ENCODE measurements at regions not wholly inside any gene's neighbourhood (a gene's known extent, or its start where the extent isn't known, plus 50 kb on each side); places are given as distances from the start of the nearest gene placed in this dataset.
"Not testable (repeated sequence)": the region's sequence is repeated elsewhere in the genome, so short reads cannot be mapped to it uniquely, and the experiment has no call there.

DNA sequence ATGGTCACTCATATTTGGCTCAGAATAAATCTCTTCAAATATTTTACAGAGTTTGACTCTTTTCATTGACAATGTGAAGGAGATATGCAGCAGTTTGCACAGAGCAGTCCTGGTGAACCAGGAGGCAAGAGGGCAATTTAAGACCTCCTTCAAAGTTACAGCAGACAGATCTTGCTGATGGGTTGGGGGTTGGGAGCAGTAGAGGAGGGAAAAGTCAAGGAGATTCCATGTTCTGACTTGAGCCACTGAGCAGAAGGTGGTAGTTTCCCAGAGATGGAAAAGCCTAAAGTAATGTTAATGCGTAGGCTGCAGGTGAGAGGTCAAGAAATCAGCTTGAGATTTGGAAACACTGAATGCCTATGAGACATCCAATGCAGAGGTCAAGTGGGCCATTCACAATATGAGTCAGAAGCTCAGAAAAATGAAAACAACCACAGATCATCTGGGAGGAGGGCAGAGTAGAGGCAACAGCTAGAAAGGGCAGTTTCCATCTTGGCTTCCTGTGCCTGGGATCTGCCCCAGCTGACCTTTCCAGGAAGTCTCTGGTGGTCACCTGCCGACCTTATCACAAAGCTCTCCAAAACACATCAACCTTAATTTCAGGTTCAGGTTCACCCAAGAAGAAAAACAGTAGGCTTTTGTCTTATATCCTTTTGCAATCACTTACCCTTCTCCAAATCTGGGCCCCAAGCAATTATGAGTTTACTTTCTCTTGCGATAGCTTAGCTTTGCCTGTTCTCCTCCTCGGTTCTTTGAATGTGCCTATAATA lies 197.5 kb upstream of the ARL4C start:
- Histone ChIP-seq H3K36me3 (ENCODE audit: control insufficient read depth in 2 of 2, extremely low read depth in 1 of 2, insufficient read depth in 2 of 2, low read length in 2 of 2) (no peaks in the 10 kb centered on the region), H3K4me2 (ENCODE audit: control insufficient read depth, extremely low read depth, insufficient read depth, low read depth, low read length) (no peak overlapping the region), H4K20me1 (ENCODE audit: control insufficient read depth, extremely low read depth, insufficient read depth, low read length) (no peaks in the 10 kb centered on the region), H3K9me1 (ENCODE audit: control insufficient read depth, extremely low read depth, insufficient read depth, low read length) (no peaks in the 10 kb centered on the region), H3K4me1 (ENCODE audit: control insufficient read depth, extremely low read depth, insufficient read depth, low read length) (peaks cover 24% of the 10 kb centered on the region), H3K9me3 (ENCODE audit: control insufficient read depth, low read depth, low read length) (peaks cover 17% of the 10 kb centered on the region), H3K27ac (ENCODE audit: control insufficient read depth, insufficient read depth, low read length) (peak overlapping the region; percentile 5), H2AFZ (ENCODE audit: control insufficient read depth, low read length) (no peak overlapping the region), H3K79me2 (ENCODE audit: control insufficient read depth, insufficient read depth, low read length) (no peaks in the 10 kb centered on the region), H3K9ac (ENCODE audit: control insufficient read depth, extremely low read depth, insufficient read depth, low read length) (no peak overlapping the region), H3K4me3 (ENCODE audit: control insufficient read depth in 2 of 3, extremely low read depth in 1 of 3, insufficient read depth in 2 of 3, low read depth in 1 of 3, low read length in 3 of 3) (no peak overlapping the region), H3K27me3 (ENCODE audit: control insufficient read depth, extremely low read depth, insufficient read depth, low read length) (no peaks in the 10 kb centered on the region)
- dilution Hi-C loops (cut with MboI; ENCODE audit: extremely low pct_ligation_motif_present, low sequenced_read_pairs), result no loop called here
- FAIRE-seq, result peak; percentile 66
- no peak for DNase-seq (ENCODE audit: low read depth, low spot score)
- TF ChIP-seq CTCF (optimal IDR thresholded peaks at IDR 0.05 in 1 of 3, IDR thresholded peaks at IDR 0.05 in 1 of 3, conservative IDR thresholded peaks at IDR 0.05 in 1 of 3; ENCODE audit: extremely low read depth in 1 of 3, insufficient read depth in 2 of 3, low read length in 3 of 3) (no peak), EZH2 (IDR thresholded peaks at IDR 0.05; ENCODE audit: low read length) (no peak)

GRCh38 chr2:234693681-234694190 lies 196.9 kb upstream of the ARL4C start:
- H3K4me2 ChIP-seq (ENCODE audit: control insufficient read depth, extremely low read depth, insufficient read depth, low read depth, low read length); H3K79me2 ChIP-seq (ENCODE audit: control insufficient read depth, insufficient read depth, low read length); FAIRE-seq; DNase-seq (ENCODE audit: low read depth, low spot score); H3K36me3 ChIP-seq (ENCODE audit: control insufficient read depth in 2 of 2, extremely low read depth in 1 of 2, insufficient read depth in 2 of 2, low read length in 2 of 2); H3K27me3 ChIP-seq (ENCODE audit: control insufficient read depth, extremely low read depth, insufficient read depth, low read length); H3K4me3 ChIP-seq (ENCODE audit: control insufficient read depth in 2 of 3, extremely low read depth in 1 of 3, insufficient read depth in 2 of 3, low read depth in 1 of 3, low read length in 3 of 3); H3K9me1 ChIP-seq (ENCODE audit: control insufficient read depth, extremely low read depth, insufficient read depth, low read length); dilution Hi-C loops (cut with MboI; ENCODE audit: extremely low pct_ligation_motif_present, low sequenced_read_pairs); H2AFZ ChIP-seq (ENCODE audit: control insufficient read depth, low read length); H3K9ac ChIP-seq (ENCODE audit: control insufficient read depth, extremely low read depth, insufficient read depth, low read length); H3K27ac ChIP-seq (ENCODE audit: control insufficient read depth, insufficient read depth, low read length); H4K20me1 ChIP-seq (ENCODE audit: control insufficient read depth, extremely low read depth, insufficient read depth, low read length): not testable (repeated sequence)
- H3K9me3 ChIP-seq (ENCODE audit: control insufficient read depth, low read depth, low read length), result peaks cover 15% of the 10 kb centered on the region
- peaks cover 24% of the 10 kb centered on the region for H3K4me1 ChIP-seq (ENCODE audit: control insufficient read depth, extremely low read depth, insufficient read depth, low read length)

DNA sequence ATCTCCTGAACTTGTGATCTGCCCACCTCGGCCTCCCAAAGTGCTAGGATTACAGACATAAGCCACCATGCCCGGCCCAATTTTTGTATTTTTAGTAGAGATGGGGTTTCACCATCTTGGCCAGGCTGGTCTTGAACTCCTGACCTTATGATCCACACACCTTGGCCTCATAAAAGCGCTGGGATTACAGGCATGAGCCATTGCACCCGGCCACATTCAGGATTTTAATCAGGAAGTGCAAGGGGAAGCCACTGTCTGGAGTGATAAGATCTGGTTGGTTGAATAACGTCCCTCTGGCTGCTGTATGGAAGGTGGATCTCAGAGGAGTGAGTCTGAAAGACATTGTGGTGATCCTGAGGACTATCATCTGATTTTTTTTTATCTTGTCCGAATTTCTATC lies 196.3 kb upstream of the ARL4C start:
- H3K9ac ChIP-seq (ENCODE audit: control insufficient read depth, extremely low read depth, insufficient read depth, low read length); H2AFZ ChIP-seq (ENCODE audit: control insufficient read depth, low read length); H3K27ac ChIP-seq (ENCODE audit: control insufficient read depth, insufficient read depth, low read length); H3K9me1 ChIP-seq (ENCODE audit: control insufficient read depth, extremely low read depth, insufficient read depth, low read length); dilution Hi-C loops (cut with MboI; ENCODE audit: extremely low pct_ligation_motif_present, low sequenced_read_pairs); FAIRE-seq; H3K79me2 ChIP-seq (ENCODE audit: control insufficient read depth, insufficient read depth, low read length); H4K20me1 ChIP-seq (ENCODE audit: control insufficient read depth, extremely low read depth, insufficient read depth, low read length); DNase-seq (ENCODE audit: low read depth, low spot score); H3K4me3 ChIP-seq (ENCODE audit: control insufficient read depth in 2 of 3, extremely low read depth in 1 of 3, insufficient read depth in 2 of 3, low read depth in 1 of 3, low read length in 3 of 3); H3K4me2 ChIP-seq (ENCODE audit: control insufficient read depth, extremely low read depth, insufficient read depth, low read depth, low read length); H3K36me3 ChIP-seq (ENCODE audit: control insufficient read depth in 2 of 2, extremely low read depth in 1 of 2, insufficient read depth in 2 of 2, low read length in 2 of 2); H3K27me3 ChIP-seq (ENCODE audit: control insufficient read depth, extremely low read depth, insufficient read depth, low read length): not testable (repeated sequence)
- Histone ChIP-seq H3K9me3 (ENCODE audit: control insufficient read depth, low read depth, low read length) (peaks cover 13% of the 10 kb centered on the region), H3K4me1 (ENCODE audit: control insufficient read depth, extremely low read depth, insufficient read depth, low read length) (peaks cover 24% of the 10 kb centered on the region)

All from keratinocyte (primary cell).